ENCODE measurements at regions not wholly inside any gene's neighbourhood (a gene's known extent, or its start where the extent isn't known, plus 50 kb on each side); places are given as distances from the start of the nearest gene placed in this dataset.

GRCh38 chr5:27511061-27511460 lies 472.7 kb upstream of the CDH9 start:
- Histone ChIP-seq H3K27ac (no peak overlapping the region), H3K36me3 (ENCODE audit: low read depth, missing control alignments) (no peaks in the 10 kb centered on the region), H3K4me3 (no peak overlapping the region), H3K9me3 (no peaks in the 10 kb centered on the region), H3K27me3 (no peaks in the 10 kb centered on the region), H3K4me1 (no peaks in the 10 kb centered on the region)
- WGBS, 2 donors, result 34 to 48% methylated on average over 3 of the region's 3 CpGs
- no peak for DNase-seq
- intact Hi-C loops (cut with DNase I; ENCODE audit: low total_unique reads), result no loop called here
- TF ChIP-seq POLR2A (IDR thresholded peaks at IDR 0.05), result no peak
- no peak for TF ChIP-seq CTCF (IDR thresholded peaks at IDR 0.05)

GRCh38 chr5:27503813-27504212 lies 465.4 kb upstream of the CDH9 start:
- TF ChIP-seq CTCF (IDR thresholded peaks at IDR 0.05) (no peak), POLR2A (IDR thresholded peaks at IDR 0.05) (no peak)
- no peak for DNase-seq
- H3K27ac ChIP-seq, result no peak overlapping the region
- no peaks in the 10 kb centered on the region for H3K4me1 ChIP-seq
- intact Hi-C loops (cut with DNase I; ENCODE audit: low total_unique reads), result no loop called here
- H3K36me3 ChIP-seq (ENCODE audit: low read depth, missing control alignments), result no peaks in the 10 kb centered on the region
- no peaks in the 10 kb centered on the region for H3K27me3 ChIP-seq
- H3K9me3 ChIP-seq, result no peaks in the 10 kb centered on the region
- 63 to 77% methylated on average over 3 of the region's 3 CpGs for WGBS, 2 donors
- no peak overlapping the region for H3K4me3 ChIP-seq

- H3K27me3 ChIP-seq, result no peaks in the 10 kb centered on the region
- DNase-seq, result no peak
Measured at GRCh38 chr5:27502236-27502635, 463.9 kb upstream of the CDH9 start.

GRCh38 chr5:27497491-27497890 lies 459.1 kb upstream of the CDH9 start:
- Histone ChIP-seq H3K4me3 (no peak overlapping the region), H3K9me3 (no peaks in the 10 kb centered on the region), H3K36me3 (ENCODE audit: low read depth, missing control alignments) (no peaks in the 10 kb centered on the region), H3K4me1 (no peaks in the 10 kb centered on the region), H3K27ac (no peak overlapping the region), H3K27me3 (no peaks in the 10 kb centered on the region)
- intact Hi-C loops (cut with DNase I; ENCODE audit: low total_unique reads), result no loop called here
- DNase-seq, result no peak
- TF ChIP-seq POLR2A (IDR thresholded peaks at IDR 0.05) (no peak), CTCF (IDR thresholded peaks at IDR 0.05) (no peak)
- 82 to 87% methylated on average over 2 of the region's 2 CpGs for WGBS, 2 donors

More at GRCh38 chr5:27502236-27502635, 463.9 kb upstream of the CDH9 start:
- intact Hi-C loops (cut with DNase I; ENCODE audit: low total_unique reads), result no loop called here
- TF ChIP-seq POLR2A (IDR thresholded peaks at IDR 0.05) (no peak), CTCF (IDR thresholded peaks at IDR 0.05) (no peak)
- Histone ChIP-seq H3K4me3 (no peak overlapping the region), H3K36me3 (ENCODE audit: low read depth, missing control alignments) (no peaks in the 10 kb centered on the region), H3K4me1 (no peaks in the 10 kb centered on the region), H3K27ac (no peak overlapping the region), H3K9me3 (no peaks in the 10 kb centered on the region)
- WGBS, 2 donors, result 80 to 93% methylated on average over 5 of the region's 5 CpGs

- 87 to 88% methylated on average over 2 of the region's 2 CpGs for WGBS, 2 donors
- no peak overlapping the region for H3K27ac ChIP-seq
Measured at GRCh38 chr5:27494887-27495286, 456.5 kb upstream of the CDH9 start.

More at GRCh38 chr5:27494887-27495286, 456.5 kb upstream of the CDH9 start:
- intact Hi-C loops (cut with DNase I; ENCODE audit: low total_unique reads), result no loop called here
- H3K27me3 ChIP-seq, result no peaks in the 10 kb centered on the region
- no peaks in the 10 kb centered on the region for H3K9me3 ChIP-seq
- no peaks in the 10 kb centered on the region for H3K4me1 ChIP-seq
- H3K4me3 ChIP-seq, result no peak overlapping the region
- TF ChIP-seq CTCF (IDR thresholded peaks at IDR 0.05) (no peak), POLR2A (IDR thresholded peaks at IDR 0.05) (no peak)
- no peaks in the 10 kb centered on the region for H3K36me3 ChIP-seq (ENCODE audit: low read depth, missing control alignments)
- DNase-seq, result no peak

Measured in testis (tissue), 2 donors.